ENCODE measurements at regions not wholly inside any gene's neighbourhood (a gene's known extent, or its start where the extent isn't known, plus 50 kb on each side); places are given as distances from the start of the nearest gene placed in this dataset.

DNA sequence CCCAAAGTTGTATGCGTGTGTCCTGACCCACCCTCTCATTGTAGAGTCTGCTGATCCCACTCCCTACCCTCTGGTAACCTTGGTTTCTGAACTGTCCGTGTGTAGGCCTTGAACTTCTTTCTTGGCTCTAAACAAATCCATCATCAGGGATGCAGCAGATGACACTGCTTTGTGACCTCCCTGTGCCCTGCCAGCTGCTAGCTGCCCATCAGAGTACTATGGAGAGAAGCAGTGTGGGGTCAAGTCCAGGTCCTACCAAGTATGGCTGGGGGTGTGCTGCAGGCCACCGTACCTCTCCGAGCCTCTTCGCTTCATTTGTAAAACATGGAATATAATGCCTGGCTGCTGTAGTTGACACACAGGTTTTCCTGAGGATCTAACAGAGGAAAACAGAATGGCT lies 183.5 kb upstream of the RBPJ start:
- TF ChIP-seq, protein P1, sequence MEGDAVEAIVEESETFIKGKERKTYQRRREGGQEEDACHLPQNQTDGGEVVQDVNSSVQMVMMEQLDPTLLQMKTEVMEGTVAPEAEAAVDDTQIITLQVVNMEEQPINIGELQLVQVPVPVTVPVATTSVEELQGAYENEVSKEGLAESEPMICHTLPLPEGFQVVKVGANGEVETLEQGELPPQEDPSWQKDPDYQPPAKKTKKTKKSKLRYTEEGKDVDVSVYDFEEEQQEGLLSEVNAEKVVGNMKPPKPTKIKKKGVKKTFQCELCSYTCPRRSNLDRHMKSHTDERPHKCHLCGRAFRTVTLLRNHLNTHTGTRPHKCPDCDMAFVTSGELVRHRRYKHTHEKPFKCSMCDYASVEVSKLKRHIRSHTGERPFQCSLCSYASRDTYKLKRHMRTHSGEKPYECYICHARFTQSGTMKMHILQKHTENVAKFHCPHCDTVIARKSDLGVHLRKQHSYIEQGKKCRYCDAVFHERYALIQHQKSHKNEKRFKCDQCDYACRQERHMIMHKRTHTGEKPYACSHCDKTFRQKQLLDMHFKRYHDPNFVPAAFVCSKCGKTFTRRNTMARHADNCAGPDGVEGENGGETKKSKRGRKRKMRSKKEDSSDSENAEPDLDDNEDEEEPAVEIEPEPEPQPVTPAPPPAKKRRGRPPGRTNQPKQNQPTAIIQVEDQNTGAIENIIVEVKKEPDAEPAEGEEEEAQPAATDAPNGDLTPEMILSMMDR (IDR thresholded peaks at IDR 0.05): no peak
- no peak for TF ChIP-seq EZH2 (IDR thresholded peaks at IDR 0.05; ENCODE audit: borderline replicate concordance, insufficient read depth, low read depth, low read length, poor library complexity, severe bottlenecking)
